22Rv1 (cell line): ENCODE measurements at regions not wholly inside any gene's neighbourhood (a gene's known extent, or its start where the extent isn't known, plus 50 kb on each side); places are given as distances from the start of the nearest gene placed in this dataset.

Experiments used
- CTCF ChIP-seq: fragments of 450-650 bp; IDR thresholded peaks from 2 replicates; pipeline ENCODE4 v1.5.1; 2017; ENCODE audit warnings: mild to moderate bottlenecking
- ZFX ChIP-seq: fragments of 450-650 bp; IDR thresholded peaks from 2 replicates; pipeline ENCODE4 v1.6.1; 2017; ENCODE audit warnings: antibody characterized with exemption, borderline replicate concordance

- TF ChIP-seq CTCF (no peak), ZFX (no peak)
Observed at GRCh38 chr5:125814119-125814518, 609.1 kb upstream of the GRAMD2B start.
